ENCODE measurements at regions not wholly inside any gene's neighbourhood (a gene's known extent, or its start where the extent isn't known, plus 50 kb on each side); places are given as distances from the start of the nearest gene placed in this dataset.
"Not testable (repeated sequence)": the region's sequence is repeated elsewhere in the genome, so short reads cannot be mapped to it uniquely, and the experiment has no call there.

GRCh38 chrX:63000196-63000595 is 350.9 kb downstream of the SPIN4 start:
- TF ChIP-seq MAFK (IDR thresholded peaks at IDR 0.05; ENCODE audit: partially characterized antibody) = peak; percentile 75
- H3K4me3 ChIP-seq; CTCF ChIA-PET; H3K27ac ChIP-seq; POLR2A ChIA-PET; H3K9me3 ChIP-seq; H3K4me1 ChIP-seq; H3K4me2 ChIP-seq; ATAC-seq; DNase-seq (ENCODE audit: low read depth in 1 of 2, low spot score in 1 of 2): not testable (repeated sequence)
- WGBS (ENCODE audit: missing lambda C conversion rate) = 0% methylated on average over 1 of the region's 1 CpG
- FAIRE-seq = peak; percentile 91

All from A549 (cell line).